Stimulated activated CD4-positive, alpha-beta T cell treated with anti-CD3 and anti-CD28 coated beads, Interleukin-4, amount 100 ng/mL, for 1 hour (primary cell): ENCODE measurements at regions not wholly inside any gene's neighbourhood (a gene's known extent, or its start where the extent isn't known, plus 50 kb on each side); places are given as distances from the start of the nearest gene placed in this dataset.

Experiments used
- DNase-seq: peaks from one replicate; pipeline ENCODE4 v3.0.0-alpha.2; 2020

- DNase-seq, result no peak
These were observed 88.4 kb upstream of the CALM2 start for GRCh38 chr2:47264686-47265085.

DNA sequence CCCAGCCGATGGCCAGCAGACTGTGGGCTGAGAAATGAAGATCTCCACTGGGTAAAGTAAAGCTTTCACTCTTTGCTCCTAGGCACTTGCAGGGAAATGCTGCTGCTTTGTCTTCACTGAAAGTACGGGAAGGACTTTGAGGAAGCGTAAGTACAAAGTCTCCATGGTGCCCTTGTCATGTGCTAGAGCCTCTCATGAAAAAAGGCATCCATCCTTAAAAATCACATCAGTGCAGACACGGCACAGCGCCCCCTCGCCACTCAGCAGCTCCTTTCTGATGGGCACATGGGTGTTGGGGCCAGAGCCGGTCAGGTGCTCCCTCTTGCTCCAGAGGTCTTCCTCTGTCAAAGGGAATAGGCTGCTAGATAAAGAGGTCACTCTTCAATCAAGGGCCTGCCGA lies 87.8 kb upstream of the CALM2 start:
- no peak for DNase-seq

- no peak for DNase-seq
These were observed 86.3 kb upstream of the CALM2 start for GRCh38 chr2:47262657-47263056.

GRCh38 chr2:47260971-47261370 lies 84.7 kb upstream of the CALM2 start:
- DNase-seq, result no peak

DNA sequence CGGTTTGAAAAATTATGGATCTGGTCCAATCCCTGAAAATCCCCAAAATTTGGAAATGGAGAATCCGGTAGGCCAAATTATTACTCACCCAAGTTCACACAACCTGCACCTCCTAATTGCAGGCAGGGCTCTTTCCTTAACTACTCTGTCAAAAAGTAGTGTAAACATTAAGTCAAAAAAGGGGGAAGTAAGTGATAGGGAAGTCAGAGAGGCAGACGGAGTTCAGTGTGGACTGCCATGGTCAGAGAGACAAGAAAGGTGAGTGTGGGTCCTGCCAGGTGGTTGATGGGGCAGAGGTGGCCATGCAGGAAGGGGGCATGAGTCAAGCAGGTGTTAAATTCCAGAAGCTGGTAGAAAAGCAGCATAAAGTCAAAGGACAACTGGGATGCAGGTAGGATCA lies 83.5 kb upstream of the CALM2 start:
- no peak for DNase-seq

DNA sequence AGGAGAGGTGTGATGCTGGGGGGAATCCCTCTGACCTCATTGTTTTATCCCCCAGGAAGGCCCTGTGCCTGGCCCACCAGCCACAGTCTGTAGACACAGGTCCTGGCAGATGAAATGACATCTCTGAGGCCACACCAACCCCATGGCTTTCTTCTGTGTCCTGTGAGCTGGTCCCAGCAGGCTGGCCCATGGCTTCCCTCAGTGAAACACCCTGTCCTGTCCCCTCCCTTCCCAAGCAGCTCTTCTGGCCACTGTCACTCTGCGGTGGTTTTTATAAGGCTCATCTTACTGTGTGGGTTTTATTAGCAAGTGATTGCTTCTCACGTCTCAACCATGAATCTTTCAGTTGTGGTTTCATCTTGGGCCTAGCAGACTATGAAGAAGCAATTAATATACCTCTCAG lies 81.6 kb upstream of the CALM2 start:
- DNase-seq, result no peak

DNA sequence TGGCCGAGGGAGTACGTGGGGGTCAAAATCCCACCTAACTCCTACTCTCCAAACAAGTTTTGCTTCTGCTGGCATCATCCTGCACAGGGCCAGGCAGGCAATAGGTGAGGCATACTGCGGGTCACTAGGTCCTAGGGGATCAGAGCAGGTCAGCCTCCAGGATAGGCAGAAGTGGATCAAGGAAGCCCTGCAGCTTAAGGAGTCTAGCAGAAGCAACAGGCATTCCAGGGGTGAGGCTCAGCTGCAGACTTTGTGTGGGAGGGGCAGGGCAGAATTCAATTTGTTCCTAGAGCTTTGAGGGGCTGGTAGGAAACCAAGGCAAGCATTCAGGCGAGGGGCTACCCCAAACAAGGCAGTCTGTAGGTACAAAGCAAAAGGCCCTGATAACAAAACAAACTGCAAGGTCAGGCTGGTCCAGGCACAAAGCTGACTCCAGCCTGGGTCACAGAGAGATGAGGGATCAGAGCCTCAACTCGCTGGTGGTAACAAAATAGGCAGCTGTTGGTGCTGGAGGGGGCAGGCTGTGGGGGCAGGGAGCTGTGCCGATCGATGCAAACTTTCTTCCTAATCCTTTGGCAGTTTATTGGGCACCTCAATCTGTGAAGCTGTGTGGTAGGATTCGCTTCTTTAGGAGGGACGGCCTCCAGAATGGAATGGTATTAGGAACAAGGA lies 80.2 kb upstream of the CALM2 start:
- no peak for DNase-seq

DNA sequence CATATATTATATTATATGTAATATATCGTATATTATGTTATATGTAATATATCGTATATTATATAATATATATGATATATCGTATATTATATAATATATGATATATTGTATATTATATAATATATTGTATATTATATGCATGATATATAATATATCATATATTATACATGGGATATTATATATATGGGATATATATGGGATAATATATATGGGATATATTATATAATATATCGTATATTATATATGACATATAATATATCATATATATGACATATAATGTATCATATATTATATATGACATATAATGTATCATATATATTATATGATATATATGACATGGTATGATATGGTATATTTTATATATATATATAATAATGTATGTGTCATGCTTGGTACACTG lies 79.5 kb upstream of the CALM2 start:
- DNase-seq, result no peak

GRCh38 chr2:47254464-47254863 lies 78.2 kb upstream of the CALM2 start:
- no peak for DNase-seq

GRCh38 chr2:47253447-47253846 lies 77.1 kb upstream of the CALM2 start:
- no peak for DNase-seq

DNA sequence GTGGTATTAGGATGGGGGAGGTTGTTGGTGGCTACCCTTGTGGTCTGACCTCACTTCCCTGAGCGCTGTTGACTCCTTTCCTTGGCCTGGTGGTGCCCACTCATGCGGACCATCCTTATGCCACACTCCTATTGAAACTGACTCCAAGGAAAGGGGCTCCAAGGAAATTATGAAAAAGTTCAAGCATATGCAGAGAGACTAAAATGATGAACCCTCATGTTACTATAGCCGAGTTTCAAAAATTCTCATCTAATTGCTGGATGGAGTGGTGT lies 75.0 kb upstream of the CALM2 start:
- no peak for DNase-seq

DNA sequence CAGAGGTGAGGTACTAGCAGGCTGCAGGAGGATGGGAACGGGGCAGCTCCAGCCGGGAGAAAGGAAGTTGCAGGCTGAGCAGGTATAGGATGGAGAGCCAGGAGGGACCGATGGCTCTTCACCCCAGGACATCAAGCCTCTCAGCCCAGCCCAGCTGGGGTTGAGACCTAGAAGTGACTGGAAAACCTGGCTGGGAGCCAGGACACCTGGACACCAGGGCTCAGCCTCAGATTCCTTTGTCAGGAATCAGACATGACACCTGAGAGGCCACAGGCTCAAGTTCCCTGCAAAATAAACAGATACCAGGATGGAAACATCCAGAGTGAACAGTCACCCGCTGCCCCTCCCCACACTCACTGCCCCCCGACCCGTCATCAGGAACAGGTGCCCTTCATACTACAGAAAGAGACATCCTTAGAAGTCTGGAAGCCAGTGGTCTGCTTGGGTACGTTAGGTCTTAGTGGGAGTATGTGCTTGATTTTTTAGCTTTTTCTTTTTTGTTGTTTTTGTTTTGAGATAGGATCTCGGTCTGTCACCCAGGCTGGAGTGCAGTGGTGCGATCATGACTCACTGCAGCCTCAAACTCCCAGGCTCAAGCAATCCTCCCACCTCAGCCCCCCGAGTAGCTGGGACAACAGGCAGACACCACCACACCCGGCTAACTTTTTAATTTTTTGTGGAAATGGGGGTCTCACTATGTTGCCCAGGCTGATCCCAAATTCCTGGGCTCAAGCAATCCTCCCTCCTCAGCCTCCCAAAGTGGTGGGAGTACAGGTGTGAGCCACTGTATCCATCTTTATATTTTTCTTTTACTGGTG lies 74.5 kb upstream of the CALM2 start:
- DNase-seq, result no peak

DNA sequence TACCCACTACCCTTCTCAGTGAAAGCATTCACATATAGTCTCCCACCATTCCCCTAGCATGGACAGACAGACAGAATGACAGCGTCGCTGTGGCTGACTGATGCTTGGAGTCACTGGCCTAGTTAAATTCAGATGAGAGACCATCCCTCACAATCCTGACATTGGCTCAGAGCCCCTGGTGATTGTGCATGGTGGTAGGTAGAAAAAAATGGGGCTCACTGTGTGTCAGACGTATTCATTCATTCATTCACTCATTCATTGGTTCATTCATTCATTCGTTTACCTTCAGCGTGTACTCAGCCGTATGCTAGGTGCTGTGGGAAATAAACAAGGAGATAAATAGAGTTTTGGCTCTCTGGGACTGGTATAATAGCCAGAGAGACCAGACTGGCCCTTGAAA lies 73.6 kb upstream of the CALM2 start:
- DNase-seq, result no peak

DNA sequence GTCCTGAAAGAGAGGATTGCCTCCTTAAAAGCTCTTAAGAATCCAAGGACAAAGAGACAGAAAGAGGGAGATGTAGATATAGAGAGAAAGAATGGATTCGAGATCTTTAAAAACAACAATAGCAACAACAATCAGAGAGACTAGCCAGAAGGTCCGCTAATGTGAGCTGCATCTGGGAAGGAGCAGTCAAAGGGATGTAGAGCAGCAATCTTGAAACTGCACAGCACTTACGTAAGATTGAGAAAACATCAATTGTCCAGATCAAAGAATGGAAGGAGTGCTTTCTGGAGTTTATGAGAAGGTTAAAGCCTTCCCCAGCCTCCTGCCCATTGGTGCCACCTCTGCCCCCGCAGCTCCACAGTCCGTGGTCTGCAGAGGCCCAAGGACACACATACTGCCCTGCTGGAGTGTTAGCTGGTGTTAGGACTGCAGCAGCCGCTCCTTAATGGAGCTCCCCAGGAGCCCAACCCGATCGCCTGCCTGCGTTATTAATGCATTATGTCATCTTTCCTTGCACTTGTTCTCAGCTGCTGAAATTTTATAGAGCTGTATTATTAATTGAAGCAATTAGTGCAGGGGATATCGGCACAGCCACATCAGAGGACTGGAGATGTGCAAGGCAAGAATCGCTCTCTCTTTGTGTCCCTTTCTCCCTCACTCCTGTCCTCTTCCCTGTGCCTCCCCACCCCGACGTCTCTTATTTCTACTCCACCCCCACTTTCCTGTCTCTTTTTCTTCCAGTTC lies 73.0 kb upstream of the CALM2 start:
- no peak for DNase-seq

DNA sequence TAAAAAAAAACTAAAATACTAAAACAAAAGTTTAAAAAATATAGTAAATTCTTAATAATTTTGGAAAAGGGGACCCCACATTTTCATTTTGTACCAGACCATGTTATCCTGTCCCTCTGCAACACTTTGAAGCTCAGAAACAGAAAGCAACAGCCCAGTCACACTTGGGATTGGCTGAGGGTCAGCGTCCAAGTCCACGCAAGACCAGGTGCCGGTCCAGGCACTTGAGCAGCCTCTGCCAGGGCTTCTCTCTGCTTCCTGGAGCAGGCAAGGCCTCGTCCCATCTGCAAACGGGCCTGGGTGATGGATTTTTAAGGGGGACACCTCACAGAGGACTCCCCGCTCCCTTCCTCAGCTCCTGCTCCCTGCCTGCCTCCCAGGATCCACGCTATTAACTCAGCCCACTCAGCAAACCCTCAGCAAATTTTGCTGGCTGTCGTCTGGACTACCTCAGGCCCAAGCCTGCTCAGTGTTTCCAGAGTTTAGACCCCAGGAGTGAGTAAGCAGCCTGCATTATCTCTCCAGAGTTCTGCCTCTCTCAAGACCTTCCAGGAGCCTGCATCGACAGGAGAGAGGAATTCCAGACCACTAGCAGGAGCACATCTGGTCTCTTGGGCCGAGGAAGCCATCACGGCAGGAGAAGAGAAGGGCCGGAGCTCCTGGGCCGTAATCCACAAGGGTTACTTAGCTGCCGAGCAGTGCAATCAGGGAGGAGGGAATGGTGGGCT lies 67.4 kb upstream of the CALM2 start:
- DNase-seq, result no peak

DNA sequence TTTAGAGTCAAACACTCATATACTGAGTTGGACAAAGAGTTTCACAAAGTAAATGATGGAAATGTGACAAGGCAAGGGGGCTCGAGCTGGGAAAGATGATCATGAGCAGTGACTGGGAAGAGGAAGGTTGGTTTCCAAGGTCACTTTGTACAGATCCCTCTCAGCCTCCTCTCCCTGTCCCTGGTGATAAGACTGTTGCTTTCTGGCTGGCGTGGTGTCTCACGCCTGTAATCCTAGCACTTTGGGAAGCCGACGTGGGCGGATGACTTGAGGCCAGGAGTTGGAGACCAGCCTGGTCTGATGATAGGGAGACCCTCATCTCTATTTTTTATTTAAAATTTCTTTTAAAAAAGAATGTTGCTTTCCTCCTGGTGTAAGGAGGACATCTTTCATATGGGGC lies 65.4 kb upstream of the CALM2 start:
- DNase-seq, result no peak

GRCh38 chr2:47239119-47239969 lies 63.0 kb upstream of the CALM2 start:
- DNase-seq, result no peak

DNA sequence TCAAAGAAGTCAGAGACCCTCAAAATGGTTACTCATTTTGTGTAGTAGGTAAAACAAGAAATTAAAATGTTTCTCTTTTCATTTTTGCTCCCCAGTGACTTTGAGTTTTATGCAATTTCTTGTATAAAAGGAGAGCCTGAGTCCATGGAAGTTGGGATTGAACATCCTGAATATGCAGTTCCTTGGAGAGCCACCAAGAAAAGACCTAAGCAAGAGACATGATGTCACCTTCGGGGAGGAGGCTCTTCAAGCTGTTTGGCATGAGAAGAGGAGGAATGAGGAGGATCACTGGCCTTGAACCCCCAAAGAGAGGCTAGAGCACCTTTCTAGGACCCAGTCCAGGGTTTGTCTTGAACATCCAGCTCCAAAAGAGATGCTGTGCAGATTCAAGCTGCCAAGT lies 62.3 kb upstream of the CALM2 start:
- DNase-seq, result no peak

GRCh38 chr2:47237375-47238334 lies 61.3 kb upstream of the CALM2 start:
- no peak for DNase-seq

DNA sequence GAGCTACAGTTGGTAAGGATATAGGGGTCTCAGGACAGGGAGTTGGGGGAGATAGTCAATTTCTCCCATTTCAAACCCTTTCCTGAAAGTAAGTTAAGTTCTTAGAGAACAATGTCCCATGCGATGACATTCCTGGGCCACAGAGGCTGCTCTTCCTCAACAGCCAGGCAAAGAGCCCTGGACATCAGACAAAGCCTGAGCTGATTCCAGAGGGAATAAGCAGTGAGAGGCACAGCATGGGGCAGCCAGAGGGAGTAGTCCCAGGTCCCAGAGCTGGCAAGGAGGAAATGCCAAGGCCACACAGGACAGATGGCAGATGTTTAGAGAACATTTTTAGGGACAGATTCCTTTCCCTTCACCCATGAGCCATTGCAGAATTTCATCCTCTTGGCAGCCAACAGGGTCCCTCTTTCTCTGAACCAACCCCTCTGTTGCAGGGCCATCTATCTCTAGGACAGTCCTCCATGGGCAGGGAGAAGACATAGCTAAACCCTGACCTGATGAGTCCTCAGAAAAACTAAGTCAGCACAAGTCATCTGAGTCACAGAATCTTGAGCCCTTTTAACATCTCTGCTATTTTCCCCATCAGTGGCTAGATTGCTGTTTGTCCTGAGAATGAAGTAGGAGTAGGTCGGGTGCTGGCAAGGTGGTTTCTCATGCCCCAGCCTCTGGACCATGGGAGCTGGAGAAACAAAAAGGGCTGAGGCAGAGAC lies 60.3 kb upstream of the CALM2 start:
- no peak for DNase-seq

GRCh38 chr2:47235132-47235531 lies 58.8 kb upstream of the CALM2 start:
- no peak for DNase-seq
